Stimulated activated CD4-positive, alpha-beta T cell treated with anti-CD3 and anti-CD28 coated beads, Interleukin-1b, Interleukin-23, amount 100 ng/mL, for 48 hours (primary cell): ENCODE measurements at regions not wholly inside any gene's neighbourhood (a gene's known extent, or its start where the extent isn't known, plus 50 kb on each side); places are given as distances from the start of the nearest gene placed in this dataset.

Source experiments
- DNase-seq: peaks from one replicate; pipeline ENCODE4 v3.0.0-alpha.2; 2020

GRCh38 chr4:30350288-30350687 is 369.9 kb upstream of the PCDH7 start:
- DNase-seq = no peak

GRCh38 chr4:30354605-30355004 is 365.6 kb upstream of the PCDH7 start:
- DNase-seq = no peak

DNA sequence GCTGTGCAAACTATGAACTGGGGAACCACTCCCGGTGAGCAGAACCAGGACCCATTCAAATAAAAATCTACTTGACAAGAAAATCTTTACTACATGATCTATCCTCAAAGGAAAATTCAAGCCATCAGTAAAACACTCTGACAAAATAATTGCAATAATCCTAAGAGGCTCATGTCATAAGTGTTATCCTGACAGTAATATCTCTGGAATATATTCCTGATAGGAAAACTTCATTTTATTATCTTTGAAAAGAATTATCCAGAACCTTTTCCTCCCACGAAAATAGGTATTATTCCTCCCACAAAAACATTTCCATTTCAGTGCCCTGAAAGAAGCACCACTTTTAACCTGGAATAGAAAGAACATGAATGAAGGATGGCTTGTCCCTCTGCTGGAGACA is 357.7 kb upstream of the PCDH7 start:
- DNase-seq = no peak

DNA sequence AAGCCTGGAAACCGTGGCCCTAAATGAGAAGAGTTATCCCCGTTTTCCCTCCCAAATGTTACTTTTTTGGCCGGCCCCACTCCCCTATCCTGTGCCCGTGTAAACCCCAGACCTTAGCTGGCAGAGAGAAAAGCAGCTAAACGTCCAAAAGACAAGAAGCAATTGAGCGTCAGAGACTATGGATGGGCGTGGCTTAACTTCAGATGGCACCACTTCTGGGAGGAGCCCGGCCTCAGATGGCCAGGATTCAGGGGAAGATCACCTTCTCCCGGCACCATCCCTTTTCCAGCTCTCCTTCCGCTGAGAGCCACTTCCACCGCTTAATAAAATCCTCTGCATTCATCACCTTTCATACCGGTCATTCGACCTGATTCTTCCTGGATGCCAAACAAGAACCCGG is 350.1 kb upstream of the PCDH7 start:
- no peak for DNase-seq

DNA sequence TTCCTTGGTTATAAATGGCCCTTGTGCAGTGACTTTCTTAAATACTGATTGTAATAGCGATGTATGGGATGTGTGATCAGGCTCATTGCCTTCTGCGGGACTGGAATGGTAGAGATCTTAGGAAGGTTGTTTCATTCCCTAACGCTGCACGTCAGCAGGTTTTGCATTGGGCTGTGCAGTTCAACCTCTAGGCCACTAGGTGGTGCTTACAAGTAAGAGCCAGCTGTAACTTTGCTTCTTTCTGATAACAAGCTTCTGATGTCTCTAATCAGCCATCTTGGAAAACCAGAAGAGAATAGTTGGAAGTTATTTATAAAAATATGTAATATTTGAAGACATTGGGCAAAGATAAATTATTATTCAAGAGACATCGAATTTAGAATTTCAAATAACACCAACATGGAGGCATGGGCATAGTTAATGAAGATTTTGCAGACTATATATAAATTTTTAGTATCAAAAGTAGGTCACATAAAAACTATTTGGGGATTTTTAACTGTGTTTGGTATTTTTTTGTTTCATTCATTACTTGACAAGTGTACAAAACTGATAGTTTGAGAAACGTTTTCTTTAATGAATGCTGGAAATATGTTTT is 339.7 kb upstream of the PCDH7 start:
- peak; percentile 8 for DNase-seq

DNA sequence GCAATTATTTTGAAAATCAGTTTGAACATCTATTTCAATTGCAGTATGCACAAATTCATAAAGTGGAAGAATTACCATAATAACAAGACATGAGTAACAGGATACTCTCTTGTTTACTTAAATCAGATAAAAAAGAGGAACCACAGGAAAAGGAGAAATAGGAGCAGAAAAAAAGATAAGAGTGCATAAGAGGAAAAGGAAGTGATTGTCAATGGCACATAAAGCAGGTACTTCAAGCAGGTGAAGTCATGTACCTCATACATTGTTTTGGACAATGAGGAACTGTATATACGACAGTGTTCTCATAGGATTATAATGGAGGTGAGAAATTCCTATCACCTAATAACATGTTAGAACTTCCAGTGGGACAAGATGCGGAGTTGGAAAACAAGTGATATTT is 334.5 kb upstream of the PCDH7 start:
- DNase-seq = no peak

- no peak for DNase-seq
Measured at GRCh38 chr4:30386266-30386895, 333.8 kb upstream of the PCDH7 start.

DNA sequence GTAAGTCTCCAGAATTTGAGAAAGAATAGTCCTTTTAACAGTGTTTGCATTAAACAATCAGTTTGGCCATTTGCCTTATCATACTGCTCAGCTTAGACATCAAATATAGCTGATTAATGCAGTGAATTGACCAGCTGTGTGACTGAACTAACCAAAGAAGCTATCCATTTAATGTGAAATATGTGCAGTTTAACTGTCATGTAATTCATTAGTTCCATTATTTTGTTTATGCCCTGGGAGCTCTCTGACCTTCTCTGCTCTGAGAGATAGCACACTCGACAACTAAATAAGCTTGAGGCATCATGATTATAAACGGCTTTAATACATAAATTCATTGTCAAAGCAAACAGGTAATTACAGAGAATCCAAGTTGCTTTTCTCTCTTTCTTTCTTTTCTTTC is 324.3 kb upstream of the PCDH7 start:
- no peak for DNase-seq

- no peak for DNase-seq
Measured at GRCh38 chr4:30396772-30397475, 323.2 kb upstream of the PCDH7 start.

GRCh38 chr4:30399476-30399875 is 320.7 kb upstream of the PCDH7 start:
- no peak for DNase-seq

- DNase-seq = no peak
Measured at GRCh38 chr4:30402276-30402675, 317.9 kb upstream of the PCDH7 start.

DNA sequence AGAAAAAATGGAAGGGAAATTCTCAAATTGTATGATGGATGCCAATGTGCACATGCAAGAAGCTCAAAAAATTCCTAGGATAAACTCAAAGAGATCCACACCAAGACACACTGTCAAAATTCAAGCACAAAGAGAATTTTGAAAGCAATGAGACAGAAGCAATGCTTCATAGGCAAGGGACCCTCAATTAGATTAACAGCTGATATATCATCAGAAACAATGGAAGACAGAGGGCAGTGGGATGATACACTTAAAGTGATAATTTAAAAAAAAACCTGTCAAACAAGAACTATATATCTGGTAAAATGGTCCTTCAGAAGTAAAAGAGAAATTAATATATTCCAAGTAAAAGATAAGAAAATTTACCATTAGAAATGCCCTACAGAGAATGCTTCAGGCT is 306.3 kb upstream of the PCDH7 start:
- no peak for DNase-seq

- DNase-seq = no peak
Measured at GRCh38 chr4:30416547-30416946, 303.6 kb upstream of the PCDH7 start.

DNA sequence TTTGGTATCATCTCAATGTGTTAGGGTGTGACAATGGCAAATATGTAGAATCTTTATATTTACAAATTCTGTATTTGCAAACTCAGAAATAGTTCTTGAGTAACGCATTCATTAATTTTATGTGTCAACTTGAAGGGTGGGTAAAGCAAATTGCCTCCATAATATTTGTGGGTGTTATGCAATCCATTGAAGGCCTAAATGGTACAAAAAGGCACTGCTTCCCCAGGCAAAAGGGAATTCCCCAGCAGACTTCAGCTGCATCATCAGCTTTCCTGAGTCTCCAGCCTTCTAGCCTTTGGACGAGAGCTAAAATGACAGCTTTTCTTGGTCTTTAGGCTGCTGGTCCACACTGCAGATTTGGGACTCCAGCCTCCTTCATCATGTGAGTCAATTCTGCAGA is 292.2 kb upstream of the PCDH7 start:
- no peak for DNase-seq

- no peak for DNase-seq
Measured at GRCh38 chr4:30429813-30430761, 290.1 kb upstream of the PCDH7 start.

GRCh38 chr4:30434656-30435055 is 285.5 kb upstream of the PCDH7 start:
- no peak for DNase-seq

DNA sequence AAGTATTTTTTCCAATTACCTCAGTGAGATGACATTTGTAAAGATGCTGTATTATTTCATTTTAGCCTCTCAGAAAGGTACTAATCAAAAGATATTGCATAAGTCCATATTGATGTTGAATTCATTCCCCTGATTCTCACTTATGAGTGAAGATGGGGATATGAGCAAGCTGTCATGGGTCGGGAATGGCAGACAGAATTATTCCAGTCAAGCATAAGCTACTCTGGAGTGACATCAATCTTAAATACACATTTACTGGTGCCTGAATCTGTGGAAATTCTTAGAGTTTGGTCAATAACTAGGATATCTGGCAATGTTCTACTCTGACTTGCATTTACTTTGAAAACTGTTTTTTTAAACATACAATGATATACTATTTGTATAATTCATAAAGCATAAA is 283.8 kb upstream of the PCDH7 start:
- no peak for DNase-seq

- no peak for DNase-seq
Measured at GRCh38 chr4:30437316-30437715, 282.9 kb upstream of the PCDH7 start.

DNA sequence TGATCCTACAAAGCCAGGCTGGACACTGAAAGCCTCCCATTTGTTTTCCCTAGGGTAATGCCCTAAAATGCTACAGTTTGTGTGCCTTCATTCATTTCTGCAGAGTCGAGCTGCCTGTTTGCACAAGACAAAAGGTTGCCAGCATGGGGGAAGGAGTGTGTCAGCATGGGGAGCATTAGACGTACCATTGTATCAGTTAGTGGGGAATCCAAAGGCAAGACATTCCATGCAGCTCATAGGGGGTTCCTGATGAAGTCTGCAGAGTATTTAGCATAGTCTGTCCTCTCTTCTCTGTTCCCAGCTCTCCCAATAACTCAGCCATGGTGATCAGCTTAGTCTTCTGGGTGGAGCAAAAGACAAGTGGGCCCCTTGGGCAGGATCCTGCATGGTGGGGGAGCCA is 276.9 kb upstream of the PCDH7 start:
- DNase-seq = no peak

- no peak for DNase-seq
Measured at GRCh38 chr4:30450474-30450873, 269.7 kb upstream of the PCDH7 start.

DNA sequence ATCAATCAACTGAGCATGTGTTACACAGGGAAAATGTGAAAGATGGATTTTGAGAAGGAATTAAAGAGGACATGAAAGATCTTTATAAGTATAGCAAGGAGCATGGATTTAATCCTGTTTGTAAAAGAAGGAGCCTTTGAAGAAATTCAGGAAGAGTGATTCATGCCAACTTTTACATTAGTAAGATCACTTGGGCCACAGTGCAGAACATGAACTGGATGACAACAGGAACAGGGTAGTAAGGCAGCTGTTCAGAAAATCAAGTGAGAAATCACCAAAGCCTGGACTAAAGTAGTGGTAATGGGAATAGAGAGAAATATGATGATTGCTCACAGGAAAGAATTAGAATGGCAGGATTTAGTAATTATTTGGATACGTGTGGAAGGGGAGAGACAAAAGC is 265.7 kb upstream of the PCDH7 start:
- DNase-seq = no peak

GRCh38 chr4:30456716-30457115 is 263.5 kb upstream of the PCDH7 start:
- no peak for DNase-seq

DNA sequence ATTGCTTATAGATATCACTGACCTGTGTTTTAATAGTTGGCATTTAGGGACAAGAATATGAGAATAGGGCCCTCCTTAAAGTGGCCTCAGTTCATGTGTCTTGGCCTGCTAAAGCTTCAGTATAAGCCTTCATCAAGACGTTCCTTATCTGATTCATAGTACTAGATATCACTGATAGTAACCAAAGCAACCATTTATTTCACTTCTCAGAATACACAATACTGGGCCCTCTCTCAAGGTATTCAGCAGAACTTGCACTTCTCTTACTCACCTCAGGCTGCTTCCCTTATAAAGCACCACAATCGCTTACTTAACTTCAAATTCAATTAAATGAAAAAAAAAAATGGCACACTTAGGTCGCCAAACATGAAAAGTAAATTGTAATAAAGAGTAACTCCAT is 259.4 kb upstream of the PCDH7 start:
- DNase-seq = no peak

GRCh38 chr4:30461218-30461617 is 259.0 kb upstream of the PCDH7 start:
- DNase-seq = no peak
